Fibroblast of peridontal ligament (primary cell): ENCODE measurements at regions not wholly inside any gene's neighbourhood (a gene's known extent, or its start where the extent isn't known, plus 50 kb on each side); places are given as distances from the start of the nearest gene placed in this dataset.

ENCODE experiments used
- DNase-seq: peaks from one replicate; pipeline ENCODE4 v3.0.0-alpha.2; 2010; ENCODE audit errors: extremely low read depth

- DNase-seq: no peak
Measured at GRCh38 chr11:27858866-27859265, 158.6 kb upstream of the BDNF start.

- no peak for DNase-seq
Measured at GRCh38 chr11:27857588-27857987, 157.3 kb upstream of the BDNF start.

GRCh38 chr11:27857014-27857413, 156.8 kb upstream of the BDNF start:
- no peak for DNase-seq

- DNase-seq: no peak
Measured at GRCh38 chr11:27848423-27848822, 148.2 kb upstream of the BDNF start.

DNA sequence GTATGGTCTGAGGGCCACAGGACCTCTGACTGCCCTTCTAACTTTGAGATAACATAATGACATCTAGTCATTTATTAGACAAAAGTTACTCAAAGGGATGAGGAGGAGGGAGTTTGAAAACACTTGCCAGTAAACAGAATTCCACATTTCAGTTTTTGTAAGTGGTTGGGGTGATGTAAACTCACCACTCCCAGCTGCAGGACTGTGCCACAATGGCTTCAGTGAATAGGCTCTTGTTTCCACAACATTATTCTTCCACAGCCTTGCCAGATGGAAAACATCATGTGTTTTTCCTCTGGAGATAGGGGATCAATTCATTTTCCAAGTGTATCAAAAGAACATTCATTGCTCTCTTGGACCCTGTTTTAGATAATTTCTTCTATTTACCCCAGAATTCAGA, 147.2 kb upstream of the BDNF start:
- DNase-seq: peak; percentile 51

DNA sequence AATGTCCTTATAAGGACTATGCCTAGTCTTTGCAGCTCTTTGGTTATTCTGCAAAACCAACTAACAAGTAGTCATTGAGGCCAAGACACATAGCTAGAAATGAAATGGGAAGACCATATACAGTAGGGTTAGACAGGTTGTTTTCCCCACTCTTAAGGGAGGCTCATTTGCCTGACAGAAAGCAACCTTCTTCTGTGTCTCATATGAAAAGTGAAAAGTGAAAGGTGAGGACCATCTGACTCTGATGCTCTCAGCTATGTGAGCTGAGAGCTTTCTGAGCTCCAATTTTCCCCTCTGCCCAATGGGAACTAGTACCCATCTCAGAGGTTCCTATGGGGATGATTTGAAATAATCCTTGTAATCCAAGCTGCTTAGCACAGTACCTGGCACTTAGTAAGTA, 142.0 kb upstream of the BDNF start:
- no peak for DNase-seq

DNA sequence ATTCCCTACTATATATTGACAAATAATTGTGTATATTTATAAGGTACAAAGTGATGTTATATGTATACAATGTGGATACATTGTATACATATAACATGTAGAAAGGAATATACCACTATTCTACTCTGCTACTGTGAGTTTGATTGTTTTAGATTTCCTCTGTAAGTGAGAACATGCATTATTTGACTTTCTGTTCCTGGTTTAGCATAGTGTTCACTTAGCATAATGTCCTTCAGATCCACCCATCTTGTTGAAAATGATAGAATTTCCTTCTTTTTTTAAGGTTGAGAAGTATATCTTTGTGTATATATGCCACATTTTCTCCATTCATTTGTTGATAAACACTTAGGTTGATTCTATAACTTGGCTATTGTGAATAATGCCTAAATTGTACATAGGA, 140.8 kb upstream of the BDNF start:
- no peak for DNase-seq

DNA sequence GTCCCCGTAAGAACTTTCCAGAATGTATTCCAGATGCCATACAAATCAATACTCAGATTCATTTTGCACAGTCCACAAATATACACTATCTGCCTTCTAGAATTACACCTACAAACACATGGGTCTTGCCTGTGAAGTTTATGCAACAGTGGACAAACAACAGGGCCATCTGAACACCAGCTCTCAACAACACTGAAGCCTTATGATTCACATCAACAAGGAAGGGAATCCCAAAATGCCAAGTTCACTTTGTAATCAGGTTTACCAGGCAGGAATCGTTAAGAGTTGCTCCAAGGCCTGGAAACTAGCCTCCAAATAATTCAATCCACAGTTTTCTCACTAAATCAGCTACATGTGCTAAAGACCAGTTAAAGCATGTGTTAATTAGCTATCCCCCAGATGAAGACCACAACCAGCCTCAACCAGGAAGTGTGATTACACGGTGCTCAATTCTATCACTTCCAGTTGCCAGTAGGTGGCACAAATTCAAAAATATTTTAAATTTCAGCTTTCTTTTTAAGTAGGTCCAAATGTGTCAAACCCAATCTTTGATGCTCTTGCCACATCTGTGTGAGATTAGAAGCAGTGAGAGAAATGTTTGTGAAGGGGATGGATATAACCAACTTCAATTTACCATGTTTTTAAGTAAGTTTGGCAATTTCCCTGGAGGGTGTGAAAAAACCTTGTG, 139.1 kb upstream of the BDNF start:
- peak; percentile 60 for DNase-seq

- DNase-seq: no peak
Measured at GRCh38 chr11:27838674-27839073, 138.4 kb upstream of the BDNF start.

- DNase-seq: no peak
Measured at GRCh38 chr11:27837895-27838563, 137.8 kb upstream of the BDNF start.

GRCh38 chr11:27830206-27830605, 130.0 kb upstream of the BDNF start:
- DNase-seq: no peak

GRCh38 chr11:27820249-27820648, 120.0 kb upstream of the BDNF start:
- DNase-seq: peak; percentile 71

GRCh38 chr11:27816197-27816596, 115.9 kb upstream of the BDNF start:
- DNase-seq: no peak

DNA sequence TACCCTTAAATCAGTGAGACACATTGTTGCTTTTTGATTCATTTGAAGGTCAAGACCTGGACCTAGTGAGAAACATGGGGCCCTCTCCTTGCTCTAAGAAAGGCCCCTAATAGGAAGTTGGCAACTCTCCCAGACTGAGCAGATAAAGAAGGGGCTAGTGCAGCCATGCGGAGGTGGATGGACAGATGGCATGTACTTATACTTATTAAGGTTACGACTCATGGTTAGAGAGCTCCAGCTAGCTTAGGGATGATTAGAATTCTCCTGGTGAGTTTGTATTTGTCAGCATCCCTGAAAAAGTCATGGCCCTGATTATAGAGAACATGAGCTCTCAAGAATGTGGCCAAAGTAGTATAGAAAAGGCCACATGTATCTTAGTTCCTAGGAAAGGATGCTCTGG, 112.1 kb upstream of the BDNF start:
- DNase-seq: peak; percentile 21

DNA sequence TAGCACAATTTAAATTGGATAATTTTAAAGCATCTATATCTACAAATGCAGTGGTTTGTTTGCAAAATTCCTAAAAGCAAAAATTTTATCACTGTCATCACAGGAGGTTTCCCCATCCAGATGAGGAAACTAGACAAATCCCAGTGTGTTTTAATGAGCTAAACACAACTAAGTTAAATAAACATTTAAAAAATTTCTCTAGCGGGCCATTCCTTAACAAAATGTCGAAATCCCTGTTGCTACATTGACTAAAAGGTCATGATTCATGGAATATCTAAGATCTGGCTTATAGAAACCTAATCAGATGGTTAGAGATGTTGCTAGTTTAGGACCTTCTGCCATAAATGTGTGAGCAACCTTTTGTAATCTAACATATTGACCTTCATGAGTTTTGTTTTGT, 107.3 kb upstream of the BDNF start:
- peak; percentile 95 for DNase-seq

DNA sequence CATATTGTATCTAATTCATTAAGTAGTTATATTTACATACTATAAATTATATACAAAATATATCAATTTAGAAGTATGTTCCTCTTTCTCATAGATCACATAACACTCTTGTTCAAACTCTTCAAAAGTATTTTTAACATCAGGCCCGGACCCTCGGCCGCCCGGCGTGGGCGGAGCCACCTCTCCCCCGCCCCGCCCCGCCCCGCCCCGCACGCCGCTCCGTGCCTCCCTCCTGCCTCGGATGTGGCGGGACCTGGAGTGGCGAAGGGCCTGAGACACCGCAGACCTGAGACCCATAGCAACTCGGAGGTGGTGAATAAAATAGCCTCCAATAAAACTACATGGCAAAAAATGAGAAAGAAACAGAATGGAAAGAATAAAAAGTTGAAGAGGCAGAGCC, 105.9 kb upstream of the BDNF start:
- no peak for DNase-seq

DNA sequence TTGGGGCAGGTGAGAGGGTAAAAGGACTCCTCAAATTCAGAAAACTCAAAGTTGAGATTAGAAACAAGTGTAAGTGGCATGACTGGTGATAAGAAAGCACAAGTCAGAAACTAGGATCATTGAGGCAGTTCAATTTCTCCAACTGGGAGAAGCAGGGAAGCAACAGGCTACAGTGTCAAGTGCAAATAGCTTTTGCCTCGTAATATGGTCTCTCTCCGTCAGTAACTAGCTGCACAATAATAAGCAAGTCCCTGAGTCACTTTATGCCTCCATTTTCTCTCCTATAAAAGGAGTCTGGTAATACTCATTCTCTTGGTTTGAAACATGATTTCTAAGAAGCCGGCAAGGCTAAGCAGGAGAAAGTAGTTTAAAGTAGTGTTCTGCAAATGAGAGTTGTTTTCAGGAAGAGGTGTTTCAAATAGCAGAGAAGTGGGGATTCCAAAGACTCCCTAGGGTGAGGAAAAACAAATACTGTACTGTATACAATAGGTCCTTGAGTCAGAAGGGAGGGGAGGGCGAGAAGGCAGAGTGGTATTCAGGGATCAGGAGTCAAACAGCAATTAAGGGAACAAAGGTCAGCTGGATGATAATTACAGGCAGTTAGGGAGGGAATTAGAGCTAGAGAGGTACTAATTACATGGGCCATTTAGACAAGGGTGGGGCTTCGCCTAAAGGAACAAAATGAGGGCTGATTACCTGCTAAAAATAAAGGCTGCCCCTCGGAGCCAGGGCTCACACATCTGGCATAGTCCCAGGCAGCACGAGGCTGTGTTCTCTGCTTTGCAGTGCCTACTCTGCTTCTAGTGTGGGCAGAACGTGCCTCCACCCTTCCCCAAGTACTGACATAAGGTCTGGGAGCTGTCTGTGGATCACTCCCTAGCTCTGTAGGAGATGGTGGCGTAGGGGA, 96.0 kb upstream of the BDNF start:
- peak; percentile 27 for DNase-seq

- no peak for DNase-seq
Measured at GRCh38 chr11:27786864-27787263, 86.6 kb upstream of the BDNF start.

DNA sequence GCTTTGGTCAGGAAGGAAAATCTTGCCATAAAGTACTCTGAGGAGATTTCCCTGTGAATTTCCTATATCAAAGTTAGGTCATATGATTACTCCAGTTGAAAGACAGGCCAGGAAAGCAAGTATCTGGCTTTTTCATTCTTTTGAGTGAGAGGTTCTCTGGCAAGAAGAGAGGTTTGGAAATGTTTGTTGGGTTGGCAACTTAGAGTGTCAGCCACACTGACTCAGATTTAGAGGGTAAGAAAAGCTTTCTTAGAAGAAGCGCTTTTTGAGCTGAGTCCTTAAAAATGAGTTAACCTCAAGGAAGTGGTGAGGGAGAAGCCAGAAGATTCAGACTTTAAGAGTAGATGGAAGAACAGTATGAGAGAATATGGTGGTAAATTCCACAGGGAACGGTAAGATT, 86.1 kb upstream of the BDNF start:
- peak; percentile 52 for DNase-seq

DNA sequence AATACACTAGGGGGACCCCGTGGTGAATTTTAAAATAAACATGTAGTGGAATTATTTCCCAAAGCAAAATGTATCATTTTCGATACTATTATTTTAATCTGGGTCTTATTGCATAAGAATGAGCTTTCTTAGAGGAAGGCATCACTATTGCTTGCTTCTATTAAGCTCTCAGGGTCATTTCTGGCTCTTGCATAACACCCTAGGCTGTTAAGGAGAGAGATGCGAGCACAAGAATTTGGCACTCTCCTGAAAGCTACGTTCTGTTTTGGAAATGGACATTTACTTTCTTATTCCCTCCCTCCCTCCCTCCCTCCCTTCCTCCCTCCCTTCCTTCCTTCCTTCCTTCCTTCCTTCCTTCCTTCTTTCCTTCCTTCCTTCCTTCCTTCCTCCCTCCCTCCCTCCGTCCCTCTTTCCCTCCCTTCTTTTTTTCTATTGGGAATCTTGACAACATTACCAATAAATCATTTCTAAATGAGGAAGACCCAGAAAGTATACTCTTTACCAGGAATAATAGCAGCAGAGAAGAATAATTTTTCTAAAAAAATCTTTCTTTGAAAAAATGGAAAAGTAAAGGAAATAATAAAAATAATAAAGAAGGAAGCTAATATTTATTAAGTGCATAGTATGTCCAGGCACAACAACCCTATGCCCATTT, 83.6 kb upstream of the BDNF start:
- peak; percentile 65 for DNase-seq

GRCh38 chr11:27777033-27777432, 76.8 kb upstream of the BDNF start:
- no peak for DNase-seq

DNA sequence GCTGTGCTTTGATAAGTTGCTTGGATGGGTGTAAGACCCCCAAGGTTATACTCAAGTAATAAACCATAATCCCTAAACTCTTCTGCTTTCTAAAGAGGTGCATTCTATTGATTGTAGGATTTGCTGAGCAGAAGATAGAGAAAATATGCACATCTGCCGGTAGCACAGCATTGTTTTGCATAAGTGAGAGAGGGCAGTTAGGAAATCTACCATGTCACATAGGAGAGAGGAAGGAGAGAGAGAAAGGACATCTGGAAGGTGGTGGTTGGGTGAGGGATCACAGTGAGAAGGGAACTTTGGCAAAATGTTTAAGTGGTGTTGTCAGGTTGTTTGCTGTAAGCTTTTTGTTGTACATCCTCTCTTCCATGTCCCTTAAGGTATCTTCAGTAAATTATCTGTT, 73.6 kb upstream of the BDNF start:
- DNase-seq: no peak
